Ishikawa (cell line): ENCODE measurements at regions not wholly inside any gene's neighbourhood (a gene's known extent, or its start where the extent isn't known, plus 50 kb on each side); places are given as distances from the start of the nearest gene placed in this dataset.

Experiments
- CEBPB ChIP-seq: IDR thresholded peaks from 2 replicates; pipeline ENCODE4 v1.6.1; 2012
- CREB1 ChIP-seq: IDR thresholded peaks from 2 replicates; pipeline ENCODE4 v1.6.1; 2012; ENCODE audit warnings: low read depth
- EGR1 ChIP-seq: IDR thresholded peaks from 2 replicates; pipeline ENCODE4 v1.6.1; 2012
- EP300 ChIP-seq: IDR thresholded peaks from 2 replicates; pipeline ENCODE4 v1.6.1; 2012; ENCODE audit warnings: borderline replicate concordance
- FOXM1 ChIP-seq: IDR thresholded peaks from 2 replicates; pipeline ENCODE4 v1.6.1; 2012; ENCODE audit warnings: low read depth, borderline replicate concordance
- MAX ChIP-seq: IDR thresholded peaks from 2 replicates; pipeline ENCODE4 v1.6.1; 2012
- NFIC ChIP-seq: IDR thresholded peaks from 2 replicates; pipeline ENCODE4 v1.6.1; 2012
- RAD21 ChIP-seq: IDR thresholded peaks from 2 replicates; pipeline ENCODE4 v1.6.1; 2012; ENCODE audit warnings: low read depth
- REST ChIP-seq: IDR thresholded peaks from 2 replicates; pipeline ENCODE4 v1.6.1; 2012; ENCODE audit warnings: low read depth, mild to moderate bottlenecking
- TAF1 ChIP-seq: IDR thresholded peaks from 2 replicates; pipeline ENCODE4 v1.6.1; 2012; ENCODE audit warnings: low read depth, mild to moderate bottlenecking
- TCF12 ChIP-seq: IDR thresholded peaks from 2 replicates; pipeline ENCODE4 v1.6.1; 2012; ENCODE audit warnings: low read depth
- TEAD4 ChIP-seq: IDR thresholded peaks from 2 replicates; pipeline ENCODE4 v1.6.1; 2012
- USF1 ChIP-seq: IDR thresholded peaks from 2 replicates; pipeline ENCODE4 v1.6.1; 2012
- YY1 ChIP-seq: IDR thresholded peaks from 2 replicates; pipeline ENCODE4 v1.6.1; 2012; ENCODE audit warnings: low read depth
- ZBTB7A ChIP-seq: IDR thresholded peaks from 2 replicates; pipeline ENCODE4 v1.6.1; 2012; ENCODE audit warnings: low read depth

DNA sequence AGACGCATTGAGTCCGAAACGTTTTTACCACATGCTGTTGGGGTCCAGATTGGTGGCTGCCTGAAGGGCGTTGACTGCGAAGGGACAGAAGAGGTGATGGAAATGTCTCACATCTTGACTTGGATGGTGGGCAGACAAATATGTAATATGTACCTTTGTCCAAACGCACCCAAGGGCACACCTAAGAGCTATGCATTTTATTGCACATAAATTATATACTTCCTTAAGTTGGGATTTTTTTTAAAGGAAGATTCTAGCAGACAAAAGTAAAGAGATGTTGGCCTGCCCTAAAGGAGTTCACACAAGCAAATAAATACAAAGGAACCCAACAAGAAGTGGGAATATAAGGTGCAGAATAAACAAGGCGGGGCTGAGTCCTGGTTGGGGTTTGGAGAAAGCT is 91.1 kb upstream of the TBL1X start:
- no peak for TF ChIP-seq CREB1

DNA sequence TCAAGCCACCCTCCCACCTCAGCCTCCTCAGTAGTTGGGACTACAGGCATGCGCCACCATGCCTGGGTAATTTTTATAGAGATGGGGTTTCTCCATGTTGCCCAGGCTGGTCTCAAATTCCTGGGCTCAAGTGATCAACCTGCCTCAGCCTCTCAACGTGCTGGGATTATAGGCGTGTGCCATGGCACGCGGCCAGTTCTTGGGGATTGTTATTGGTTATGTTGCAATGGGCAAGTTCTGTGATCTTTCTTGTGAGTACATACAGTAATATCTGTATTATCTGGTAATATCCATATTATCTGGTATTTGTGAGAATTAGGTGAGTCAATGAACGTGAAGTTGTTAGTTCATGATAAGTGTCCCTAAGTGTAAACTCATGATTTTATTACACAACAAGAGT is 90.3 kb upstream of the TBL1X start:
- TF ChIP-seq CEBPB: peak; percentile 55
- TF ChIP-seq NFIC: peak; percentile 61
- no peak for TF ChIP-seq ZBTB7A

DNA sequence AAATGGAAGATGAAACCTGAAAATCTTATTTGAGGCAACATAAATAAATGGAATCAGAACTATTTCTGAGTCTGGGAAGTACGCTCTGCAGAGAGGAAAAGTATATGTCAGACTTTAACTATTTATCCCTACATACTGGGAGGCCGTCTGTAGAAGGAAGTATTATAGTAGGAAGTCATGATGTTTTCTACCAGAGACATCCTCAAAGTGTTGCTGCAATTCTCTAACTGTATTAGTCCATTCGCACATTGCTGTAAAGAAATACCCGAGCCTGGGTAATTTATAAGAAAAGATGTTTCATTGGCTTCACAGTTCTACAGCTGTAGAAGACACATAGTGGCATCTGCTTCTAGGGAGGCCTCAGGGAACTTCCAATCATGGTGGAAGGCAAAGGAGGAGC is 88.7 kb upstream of the TBL1X start:
- TF ChIP-seq RAD21 (no peak), REST (no peak), EP300 (no peak), NFIC (no peak), TAF1 (no peak), USF1 (no peak), FOXM1 (no peak), TEAD4 (no peak), TCF12 (no peak), YY1 (no peak), CEBPB (no peak), CREB1 (no peak), EGR1 (no peak)

DNA sequence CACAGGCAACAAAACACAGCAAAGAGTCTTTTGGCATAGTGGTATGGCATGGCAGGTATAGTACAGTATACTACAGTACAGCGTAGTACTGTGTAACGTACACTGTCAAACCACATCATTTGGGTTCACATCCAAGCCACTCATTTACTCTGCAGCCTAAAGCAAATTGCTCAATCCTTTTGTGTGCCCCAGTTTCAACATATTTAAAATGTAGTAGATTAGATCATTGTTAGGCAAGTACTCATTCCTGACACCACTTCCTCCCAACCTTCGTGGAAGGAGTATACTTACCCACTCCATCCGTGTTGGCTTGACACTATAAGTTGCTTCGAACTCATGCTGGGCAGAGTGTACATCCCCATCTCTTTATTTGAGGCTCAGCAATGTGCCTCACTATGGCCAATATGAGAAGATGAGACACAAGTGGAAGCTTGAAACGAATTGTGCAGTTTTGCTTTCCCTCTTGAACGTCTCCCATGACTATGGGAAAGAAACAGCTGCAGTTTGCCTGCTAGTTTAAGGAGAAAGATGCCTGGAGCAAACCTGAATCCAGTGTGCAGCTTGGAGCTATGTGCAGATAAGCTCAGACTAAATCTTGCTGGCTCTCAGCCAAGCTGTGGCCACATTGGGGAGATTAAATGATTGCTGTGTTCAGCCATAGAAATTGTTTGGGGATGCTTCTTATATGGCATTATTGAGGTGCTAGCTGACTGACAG is 85.7 kb upstream of the TBL1X start:
- TF ChIP-seq RAD21 (no peak), ZBTB7A (no peak), TEAD4 (no peak), EP300 (no peak), EGR1 (no peak), REST (no peak), FOXM1 (no peak), CREB1 (no peak), CEBPB (no peak), NFIC (no peak), TAF1 (no peak), TCF12 (no peak), USF1 (no peak), MAX (no peak), YY1 (no peak)

GRCh38 chrX:9379697-9380551 is 84.9 kb upstream of the TBL1X start:
- no peak for TF ChIP-seq MAX
- no peak for TF ChIP-seq YY1
- TF ChIP-seq EGR1: no peak
- no peak for TF ChIP-seq TEAD4
- no peak for TF ChIP-seq CREB1
- TF ChIP-seq ZBTB7A: no peak
- TF ChIP-seq TCF12: no peak
- no peak for TF ChIP-seq FOXM1
- TF ChIP-seq RAD21: no peak
- no peak for TF ChIP-seq TAF1
- no peak for TF ChIP-seq CEBPB
- TF ChIP-seq EP300: no peak
- TF ChIP-seq NFIC: no peak
- no peak for TF ChIP-seq REST
- no peak for TF ChIP-seq USF1
